Right ventricle myocardium superior (tissue), 1 donor: ENCODE measurements at regions not wholly inside any gene's neighbourhood (a gene's known extent, or its start where the extent isn't known, plus 50 kb on each side); places are given as distances from the start of the nearest gene placed in this dataset.

Experiments
- ATAC-seq: fragments of 200-7000 bp; cut with Tn5 transposase; one replicate; pipeline ENCODE4 v1.9.1; 2020; ENCODE audit warnings: mild to moderate bottlenecking; ENCODE audit not compliant: poor library complexity
- DNase-seq: peaks from one replicate; pipeline ENCODE4 v3.0.0-alpha.2; 2020
- intact Hi-C: fragments of 100-400 bp; cut with DNase I; formaldehyde crosslinking; loops from one replicate; pipeline ENCODE4 v1.11.2; 2022
- donor health status: DM: no; HTN: yes; CAD: no; lungs with severe emphysema.

GRCh38 chr12:118737985-118738540, 243.3 kb upstream of the SRRM4 start:
- intact Hi-C loops: no loop called here
- DNase-seq (no peak), ATAC-seq (no peak)

- ATAC-seq: no peak
These were observed 240.1 kb upstream of the SRRM4 start for GRCh38 chr12:118741194-118741593.

GRCh38 chr12:118742431-118742830, 238.9 kb upstream of the SRRM4 start:
- intact Hi-C loops: no loop called here
- DNase-seq: no peak
- no peak for ATAC-seq

More at GRCh38 chr12:118741194-118741593, 240.1 kb upstream of the SRRM4 start:
- intact Hi-C loops: no loop called here
- DNase-seq: no peak

- DNase-seq (no peak), ATAC-seq (no peak)
- intact Hi-C loops: no loop called here
These were observed 237.2 kb upstream of the SRRM4 start for GRCh38 chr12:118743896-118744700.

- intact Hi-C loops: no loop called here
- DNase-seq: no peak
- no peak for ATAC-seq
These were observed 235.2 kb upstream of the SRRM4 start for GRCh38 chr12:118746176-118746575.

- ATAC-seq: no peak
- intact Hi-C loops: no loop called here
These were observed 234.4 kb upstream of the SRRM4 start for GRCh38 chr12:118746960-118747359.

GRCh38 chr12:118747771-118748170, 233.6 kb upstream of the SRRM4 start:
- ATAC-seq (no peak), DNase-seq (no peak)
- intact Hi-C loops: no loop called here

More at GRCh38 chr12:118746960-118747359, 234.4 kb upstream of the SRRM4 start:
- DNase-seq: no peak

GRCh38 chr12:118748478-118749380, 232.6 kb upstream of the SRRM4 start:
- intact Hi-C loops: no loop called here
- no peak for DNase-seq
- no peak for ATAC-seq

- no peak for DNase-seq
- ATAC-seq: no peak
- intact Hi-C loops: no loop called here
These were observed 231.7 kb upstream of the SRRM4 start for GRCh38 chr12:118749646-118750045.

GRCh38 chr12:118750666-118751065, 230.7 kb upstream of the SRRM4 start:
- ATAC-seq (no peak), DNase-seq (no peak)
- intact Hi-C loops: no loop called here

GRCh38 chr12:118751355-118751754, 230.0 kb upstream of the SRRM4 start:
- intact Hi-C loops: no loop called here
- ATAC-seq: no peak
- no peak for DNase-seq

GRCh38 chr12:118760623-118761022, 220.7 kb upstream of the SRRM4 start:
- intact Hi-C loops: no loop called here
- DNase-seq: no peak
- no peak for ATAC-seq

GRCh38 chr12:118763234-118763633, 218.1 kb upstream of the SRRM4 start:
- ATAC-seq: no peak
- intact Hi-C loops: no loop called here

GRCh38 chr12:118773956-118774723, 207.2 kb upstream of the SRRM4 start:
- intact Hi-C loops: no loop called here
- DNase-seq (no peak), ATAC-seq (no peak)

More at GRCh38 chr12:118763234-118763633, 218.1 kb upstream of the SRRM4 start:
- DNase-seq: no peak

GRCh38 chr12:118777504-118777903, 203.8 kb upstream of the SRRM4 start:
- intact Hi-C loops: no loop called here
- ATAC-seq (peak; percentile 84), DNase-seq (no peak)

- DNase-seq: no peak
- intact Hi-C loops: no loop called here
- ATAC-seq: peak; percentile 60
These were observed 203.3 kb upstream of the SRRM4 start for GRCh38 chr12:118778077-118778476.

GRCh38 chr12:118780939-118781338, 200.4 kb upstream of the SRRM4 start:
- intact Hi-C loops: no loop called here
- ATAC-seq (no peak), DNase-seq (no peak)

- intact Hi-C loops: no loop called here
- ATAC-seq (no peak), DNase-seq (no peak)
These were observed 199.6 kb upstream of the SRRM4 start for GRCh38 chr12:118781692-118782091.

- no peak for DNase-seq
- no peak for ATAC-seq
- intact Hi-C loops: no loop called here
These were observed 197.6 kb upstream of the SRRM4 start for GRCh38 chr12:118783703-118784102.
